ENCODE measurements at regions not wholly inside any gene's neighbourhood (a gene's known extent, or its start where the extent isn't known, plus 50 kb on each side); places are given as distances from the start of the nearest gene placed in this dataset.

DNA sequence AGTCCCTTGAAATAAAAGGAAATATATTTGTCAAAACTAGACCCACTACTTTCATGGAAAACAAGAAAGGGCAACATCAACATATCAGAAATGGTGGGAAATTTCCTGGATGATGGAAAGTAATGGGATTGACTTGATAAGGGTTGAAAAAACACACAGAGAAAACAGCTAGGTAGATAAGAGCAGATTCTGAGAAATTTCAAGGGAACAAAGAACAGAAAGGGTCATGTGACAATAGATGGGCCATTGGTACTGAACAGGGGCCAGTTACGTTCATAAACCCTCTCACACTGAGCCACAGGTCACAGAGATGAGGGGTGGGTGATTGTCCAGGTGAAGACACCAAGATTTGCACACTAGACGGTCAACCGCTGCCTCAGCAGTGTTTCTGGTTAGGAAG is 98.7 kb downstream of the QPCT start:
- 96% methylated on average over 3 of the region's 3 CpGs for WGBS
- Histone ChIP-seq H3K27me3 (replicated peaks; ENCODE audit: insufficient read depth) (no peaks in the 10 kb centered on the region), H3K36me3 (no peaks in the 10 kb centered on the region), H3K4me1 (replicated peaks) (no peaks in the 10 kb centered on the region), H3K9me3 (no peaks in the 10 kb centered on the region), H3K27ac (no peak overlapping the region), H3K4me3 (no peak overlapping the region)
- TF ChIP-seq CTCF (IDR thresholded peaks at IDR 0.05) (no peak), POLR2A (IDR thresholded peaks at IDR 0.05) (no peak), POLR2AphosphoS5 (IDR thresholded peaks at IDR 0.05) (no peak)
- intact Hi-C loops (cut with DNase I): no loop called here
- no peak for DNase-seq (ENCODE audit: low spot score)

DNA sequence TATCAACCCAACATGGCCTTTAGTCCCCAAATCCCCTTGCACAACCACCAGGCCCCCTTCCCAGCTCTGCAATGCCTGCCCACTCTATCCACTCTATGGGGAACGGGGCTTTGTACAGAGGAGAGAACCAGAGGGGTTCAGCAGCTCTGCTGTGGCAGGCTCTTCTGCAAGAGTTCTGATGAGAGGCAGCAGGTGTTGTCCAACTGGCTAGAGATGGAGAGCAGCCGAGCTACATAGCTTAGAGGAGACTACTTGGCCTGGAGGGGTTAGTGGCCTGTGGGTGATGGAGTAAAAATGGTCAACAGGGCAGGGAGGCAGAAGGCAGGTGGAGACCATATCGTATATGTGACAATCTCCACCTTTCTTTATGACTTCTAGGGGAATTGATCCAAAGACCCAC is 103.0 kb downstream of the QPCT start:
- Histone ChIP-seq H3K9me3 (no peaks in the 10 kb centered on the region), H3K4me3 (no peak overlapping the region), H3K27ac (no peak overlapping the region), H3K36me3 (no peaks in the 10 kb centered on the region), H3K4me1 (replicated peaks) (no peaks in the 10 kb centered on the region), H3K27me3 (replicated peaks; ENCODE audit: insufficient read depth) (no peaks in the 10 kb centered on the region)
- no peak for DNase-seq (ENCODE audit: low spot score)
- WGBS: 91% methylated on average over 3 of the region's 3 CpGs
- no peak for TF ChIP-seq CTCF (IDR thresholded peaks at IDR 0.05)
- TF ChIP-seq POLR2AphosphoS5 (IDR thresholded peaks at IDR 0.05): no peak
- TF ChIP-seq POLR2A (IDR thresholded peaks at IDR 0.05): no peak
- intact Hi-C loops (cut with DNase I): no loop called here

GRCh38 chr2:37448342-37449120 is 104.1 kb downstream of the QPCT start:
- H3K27me3 ChIP-seq (replicated peaks; ENCODE audit: insufficient read depth): no peaks in the 10 kb centered on the region
- TF ChIP-seq POLR2A (IDR thresholded peaks at IDR 0.05) (no peak), POLR2AphosphoS5 (IDR thresholded peaks at IDR 0.05) (no peak), CTCF (IDR thresholded peaks at IDR 0.05) (no peak)
- no peak for DNase-seq (ENCODE audit: low spot score)
- 95% methylated on average over 3 of the region's 3 CpGs for WGBS
- intact Hi-C loops (cut with DNase I): no loop called here
- H3K4me3 ChIP-seq: no peak overlapping the region
- no peak overlapping the region for H3K27ac ChIP-seq
- H3K4me1 ChIP-seq (replicated peaks): no peaks in the 10 kb centered on the region
- H3K9me3 ChIP-seq: no peaks in the 10 kb centered on the region
- no peaks in the 10 kb centered on the region for H3K36me3 ChIP-seq

DNA sequence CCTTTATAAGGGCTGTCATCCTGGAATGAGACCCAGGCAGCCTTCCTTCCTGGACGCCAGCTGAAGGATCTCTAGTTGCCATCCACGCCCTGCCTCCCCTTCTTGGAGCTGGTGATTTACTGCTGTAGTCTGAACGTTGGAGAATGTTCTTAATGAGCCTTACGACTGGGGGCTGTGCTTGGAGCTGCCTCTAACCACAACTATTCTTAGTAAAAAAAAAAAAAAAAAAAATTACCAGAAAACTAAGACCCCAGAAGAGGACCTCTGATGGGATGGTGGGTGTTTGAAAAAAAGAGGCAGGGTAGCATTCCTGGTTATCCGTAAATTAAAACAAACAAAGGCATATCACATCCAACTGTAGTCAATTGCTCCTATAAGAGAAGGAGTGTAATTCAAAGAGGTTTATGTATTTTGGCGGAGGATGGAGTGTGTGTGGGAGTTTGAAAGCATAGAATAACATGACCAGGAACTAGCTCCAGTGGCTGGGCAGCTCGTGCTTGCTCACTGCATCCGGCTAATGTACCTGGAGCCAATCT is 105.4 kb downstream of the QPCT start:
- no peaks in the 10 kb centered on the region for H3K9me3 ChIP-seq
- TF ChIP-seq CTCF (IDR thresholded peaks at IDR 0.05): no peak
- TF ChIP-seq POLR2AphosphoS5 (IDR thresholded peaks at IDR 0.05): peak; percentile 65
- DNase-seq (ENCODE audit: low spot score): peak; percentile 58
- no peak overlapping the region for H3K4me3 ChIP-seq
- intact Hi-C loops (cut with DNase I): no loop called here
- H3K4me1 ChIP-seq (replicated peaks): no peaks in the 10 kb centered on the region
- no peak overlapping the region for H3K27ac ChIP-seq
- H3K27me3 ChIP-seq (replicated peaks; ENCODE audit: insufficient read depth): no peaks in the 10 kb centered on the region
- WGBS: 17% methylated on average over 8 of the region's 8 CpGs
- no peaks in the 10 kb centered on the region for H3K36me3 ChIP-seq

- no peaks in the 10 kb centered on the region for H3K4me1 ChIP-seq (replicated peaks)
- no peaks in the 10 kb centered on the region for H3K36me3 ChIP-seq
- H3K27me3 ChIP-seq (replicated peaks; ENCODE audit: insufficient read depth): no peaks in the 10 kb centered on the region
- H3K4me3 ChIP-seq: no peak overlapping the region
- WGBS: 79% methylated on average over 2 of the region's 2 CpGs
- intact Hi-C loops (cut with DNase I): no loop called here
- no peak overlapping the region for H3K27ac ChIP-seq
- no peak for DNase-seq (ENCODE audit: low spot score)
- TF ChIP-seq POLR2A (IDR thresholded peaks at IDR 0.05): no peak
- no peak for TF ChIP-seq CTCF (IDR thresholded peaks at IDR 0.05)
- no peak for TF ChIP-seq POLR2AphosphoS5 (IDR thresholded peaks at IDR 0.05)
- no peaks in the 10 kb centered on the region for H3K9me3 ChIP-seq
Measured at GRCh38 chr2:37453027-37453426, 108.6 kb downstream of the QPCT start.
